ENCODE measurements at regions not wholly inside any gene's neighbourhood (a gene's known extent, or its start where the extent isn't known, plus 50 kb on each side); places are given as distances from the start of the nearest gene placed in this dataset.

DNA sequence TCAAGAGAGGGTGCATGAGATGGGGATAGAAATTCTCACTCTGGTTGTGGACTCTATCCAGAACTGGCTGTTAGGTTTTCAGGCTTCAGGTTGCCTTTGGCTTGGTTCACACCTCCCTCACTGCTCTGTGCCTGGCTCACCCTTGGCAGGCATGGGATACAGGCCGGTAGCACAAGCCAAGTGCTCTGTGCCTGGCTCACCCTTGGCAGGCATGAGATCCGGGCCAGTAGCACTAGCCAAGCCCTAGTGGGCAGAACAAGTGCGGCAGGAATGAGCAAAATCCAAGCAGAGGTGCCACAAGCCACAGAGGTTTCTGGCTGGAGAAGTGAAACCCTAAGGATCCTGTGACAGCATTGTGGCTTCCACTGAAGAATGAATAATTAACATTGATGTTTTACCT, 1642.3 kb downstream of the C4orf33 start:
- no peak overlapping the region for H3K4me3 ChIP-seq (ENCODE audit: control extremely low read depth in 1 of 5, extremely low read depth in 1 of 5, insufficient read depth in 1 of 5, low read depth in 2 of 5, low read length in 4 of 5)
- no peak overlapping the region for H3K27ac ChIP-seq (ENCODE audit: low read length in 2 of 2)
- CTCF ChIA-PET = no interaction called here
- H4K20me1 ChIP-seq (ENCODE audit: control insufficient read depth, insufficient read depth, low read length, poor library complexity, severe bottlenecking) = no peaks in the 10 kb centered on the region
- Mint-ChIP-seq H3K4me3 (no peak overlapping the region), H3K4me1 (no peaks in the 10 kb centered on the region), H3K27ac (no peak overlapping the region), H3K27me3 (no peaks in the 10 kb centered on the region), H3K9me3 (ENCODE audit: insufficient read depth) (peaks cover 3% of the 10 kb centered on the region)
- H2AFZ ChIP-seq (ENCODE audit: insufficient read depth, low read depth, low read length, poor library complexity, severe bottlenecking) = no peak overlapping the region
- no peak overlapping the region for H3K4me2 ChIP-seq (replicated peaks; ENCODE audit: low read depth, low read length, poor library complexity, severe bottlenecking)
- intact Hi-C loops (cut with micrococcal nuclease) = no loop called here
- H3K36me3 ChIP-seq (replicated peaks in 1 of 2; ENCODE audit: control extremely low read depth in 1 of 2, control insufficient read depth in 1 of 2, extremely low read depth in 1 of 2, insufficient read depth in 2 of 2, low read length in 1 of 2) = no peaks in the 10 kb centered on the region
- H3K9me3 ChIP-seq (ENCODE audit: control extremely low read depth in 1 of 3, control insufficient read depth in 2 of 3, insufficient read depth in 1 of 3, low read length in 2 of 3) = peaks cover 0 to 19% (median 0%) of the 10 kb centered on the region in 3 donors
- TF ChIP-seq EZH2 (IDR thresholded peaks at IDR 0.05; ENCODE audit: borderline replicate concordance, insufficient read depth, low read depth, low read length, poor library complexity, severe bottlenecking) = no peak
- TF ChIP-seq, protein P1, sequence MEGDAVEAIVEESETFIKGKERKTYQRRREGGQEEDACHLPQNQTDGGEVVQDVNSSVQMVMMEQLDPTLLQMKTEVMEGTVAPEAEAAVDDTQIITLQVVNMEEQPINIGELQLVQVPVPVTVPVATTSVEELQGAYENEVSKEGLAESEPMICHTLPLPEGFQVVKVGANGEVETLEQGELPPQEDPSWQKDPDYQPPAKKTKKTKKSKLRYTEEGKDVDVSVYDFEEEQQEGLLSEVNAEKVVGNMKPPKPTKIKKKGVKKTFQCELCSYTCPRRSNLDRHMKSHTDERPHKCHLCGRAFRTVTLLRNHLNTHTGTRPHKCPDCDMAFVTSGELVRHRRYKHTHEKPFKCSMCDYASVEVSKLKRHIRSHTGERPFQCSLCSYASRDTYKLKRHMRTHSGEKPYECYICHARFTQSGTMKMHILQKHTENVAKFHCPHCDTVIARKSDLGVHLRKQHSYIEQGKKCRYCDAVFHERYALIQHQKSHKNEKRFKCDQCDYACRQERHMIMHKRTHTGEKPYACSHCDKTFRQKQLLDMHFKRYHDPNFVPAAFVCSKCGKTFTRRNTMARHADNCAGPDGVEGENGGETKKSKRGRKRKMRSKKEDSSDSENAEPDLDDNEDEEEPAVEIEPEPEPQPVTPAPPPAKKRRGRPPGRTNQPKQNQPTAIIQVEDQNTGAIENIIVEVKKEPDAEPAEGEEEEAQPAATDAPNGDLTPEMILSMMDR (IDR thresholded peaks at IDR 0.05) = no peak
- no peak for DNase-seq
- H3K9ac ChIP-seq (ENCODE audit: low read length) = no peak overlapping the region
- WGBS (ENCODE audit: insufficient coverage) = 90% methylated on average over 3 of the region's 3 CpGs
- no peak for ATAC-seq (ENCODE audit: low read depth)
- H3K79me2 ChIP-seq (ENCODE audit: control insufficient read depth, insufficient read depth, low read length) = no peaks in the 10 kb centered on the region
- POLR2A ChIA-PET = no interaction called here
- H3K4me1 ChIP-seq (ENCODE audit: control insufficient read depth in 2 of 2, insufficient read depth in 2 of 2, low read length in 2 of 2) = no peaks in the 10 kb centered on the region
- H3K27me3 ChIP-seq (replicated peaks in 1 of 4; ENCODE audit: control extremely low read depth in 1 of 4, control insufficient read depth in 3 of 4, insufficient read depth in 4 of 4, low read length in 3 of 4) = no peaks in the 10 kb centered on the region

- Mint-ChIP-seq H3K4me1 (no peaks in the 10 kb centered on the region), H3K4me3 (no peak overlapping the region), H3K27me3 (no peaks in the 10 kb centered on the region), H3K27ac (no peak overlapping the region), H3K9me3 (ENCODE audit: insufficient read depth) (no peaks in the 10 kb centered on the region)
- no peak overlapping the region for H3K9ac ChIP-seq (ENCODE audit: low read length)
- no peaks in the 10 kb centered on the region for H4K20me1 ChIP-seq (ENCODE audit: control insufficient read depth, insufficient read depth, low read length, poor library complexity, severe bottlenecking)
- no peaks in the 10 kb centered on the region for H3K27me3 ChIP-seq (replicated peaks in 1 of 4; ENCODE audit: control extremely low read depth in 1 of 4, control insufficient read depth in 3 of 4, insufficient read depth in 4 of 4, low read length in 3 of 4)
- intact Hi-C loops (cut with micrococcal nuclease) = no loop called here
- TF ChIP-seq, protein P1 (IDR thresholded peaks at IDR 0.05) = no peak
- TF ChIP-seq EZH2 (IDR thresholded peaks at IDR 0.05; ENCODE audit: borderline replicate concordance, insufficient read depth, low read depth, low read length, poor library complexity, severe bottlenecking) = no peak
- no peak overlapping the region for H3K27ac ChIP-seq (ENCODE audit: low read length in 2 of 2)
- no peaks in the 10 kb centered on the region for H3K9me3 ChIP-seq (ENCODE audit: control extremely low read depth in 1 of 3, control insufficient read depth in 2 of 3, insufficient read depth in 1 of 3, low read length in 2 of 3)
- POLR2A ChIA-PET = no interaction called here
- no CpG with 5 or more reads among the region's 1 CpG for WGBS (ENCODE audit: insufficient coverage)
- H3K4me2 ChIP-seq (replicated peaks; ENCODE audit: low read depth, low read length, poor library complexity, severe bottlenecking) = no peak overlapping the region
- ATAC-seq (ENCODE audit: low read depth) = no peak
- H2AFZ ChIP-seq (ENCODE audit: insufficient read depth, low read depth, low read length, poor library complexity, severe bottlenecking) = no peak overlapping the region
- no peak for DNase-seq
- CTCF ChIA-PET = no interaction called here
- no peak overlapping the region for H3K4me3 ChIP-seq (ENCODE audit: control extremely low read depth in 1 of 5, extremely low read depth in 1 of 5, insufficient read depth in 1 of 5, low read depth in 2 of 5, low read length in 4 of 5)
- H3K4me1 ChIP-seq (ENCODE audit: control insufficient read depth in 2 of 2, insufficient read depth in 2 of 2, low read length in 2 of 2) = no peaks in the 10 kb centered on the region
- no peaks in the 10 kb centered on the region for H3K79me2 ChIP-seq (ENCODE audit: control insufficient read depth, insufficient read depth, low read length)
- H3K36me3 ChIP-seq (replicated peaks in 1 of 2; ENCODE audit: control extremely low read depth in 1 of 2, control insufficient read depth in 1 of 2, extremely low read depth in 1 of 2, insufficient read depth in 2 of 2, low read length in 1 of 2) = no peaks in the 10 kb centered on the region
These were observed 1651.9 kb downstream of the C4orf33 start for GRCh38 chr4:130747842-130748241.

Data from B cell (primary cell).